Gastroesophageal sphincter (tissue), 4 donors: ENCODE measurements at regions not wholly inside any gene's neighbourhood (a gene's known extent, or its start where the extent isn't known, plus 50 kb on each side); places are given as distances from the start of the nearest gene placed in this dataset.

Experiments used
- ATAC-seq: fragments of 150-250 bp; one replicate; pipeline ENCODE4 v1.9.1; 2016; ENCODE audit warnings: mild to moderate bottlenecking, moderate library complexity
- H3K27ac ChIP-seq, 4 donors: fragments of 200-600 bp; sonication (generic) in 3 of 4; 1 replicate in 3 of 4; 2 replicates in 1 of 4; pipeline ENCODE4 v1.5.1; 2016 to 2019
- H3K27me3 ChIP-seq: fragments of 200-600 bp; sonication (generic); one replicate; pipeline ENCODE4 v1.5.1; 2019
- H3K36me3 ChIP-seq, 2 donors: fragments of 200-600 bp; sonication (generic); one replicate each; pipeline ENCODE4 v1.5.1; 2019; ENCODE audit warnings: control low read depth in 1 of 2
- H3K4me1 ChIP-seq, 3 donors: fragments of 200-600 bp; sonication (generic); 1 replicate in 2 of 3; 2 replicates in 1 of 3; pipeline ENCODE4 v1.5.1; 2016 to 2019; ENCODE audit warnings: control low read depth in 2 of 3
- H3K4me3 ChIP-seq, 2 donors: fragments of 200-600 bp; sonication (generic); one replicate each; pipeline ENCODE4 v1.5.1; 2019; ENCODE audit warnings: mild to moderate bottlenecking in 1 of 2, moderate library complexity in 1 of 2
- H3K9me3 ChIP-seq, 3 donors: fragments of 200-600 bp; sonication (generic); one replicate each; pipeline ENCODE4 v1.5.1; 2017 to 2019; ENCODE audit warnings: control low read depth in 2 of 3
- EP300 ChIP-seq: sonication (generic); formaldehyde crosslinking; IDR thresholded peaks from one replicate; pipeline ENCODE4 v1.6.1; 2017; ENCODE audit warnings: antibody characterized with exemption, mild to moderate bottlenecking
- POLR2A ChIP-seq, 2 donors: fragments of 450-650 bp; IDR thresholded peaks; one replicate each; pipeline ENCODE4 v1.6.1; 2017; ENCODE audit warnings: antibody characterized with exemption in 2 of 2, mild to moderate bottlenecking in 2 of 2, moderate library complexity in 1 of 2
- POLR2AphosphoS5 ChIP-seq: sonication (generic); formaldehyde crosslinking; IDR thresholded peaks from one replicate; pipeline ENCODE4 v1.6.1; 2017; ENCODE audit warnings: antibody characterized with exemption
- WGBS, 2 donors: methylation state at CpG; one replicate each; pipeline ENCODE4 v1.1.5; 2018; ENCODE audit warnings: low coverage in 1 of 2; 5-methylcytosine and 5-hydroxymethylcytosine counted together
- TF ChIP-seq, protein P1 (sequence below), 4 experiments: fragments of 200-600 bp in 2 of 4; fragments of 450-650 bp in 2 of 4; sonication (generic) in 1 of 4; IDR thresholded peaks; one replicate each; pipeline ENCODE4 v1.5.1; 2017 to 2019; ENCODE audit warnings: antibody characterized with exemption in 4 of 4, mild to moderate bottlenecking in 2 of 4, moderate library complexity in 2 of 4

DNA sequence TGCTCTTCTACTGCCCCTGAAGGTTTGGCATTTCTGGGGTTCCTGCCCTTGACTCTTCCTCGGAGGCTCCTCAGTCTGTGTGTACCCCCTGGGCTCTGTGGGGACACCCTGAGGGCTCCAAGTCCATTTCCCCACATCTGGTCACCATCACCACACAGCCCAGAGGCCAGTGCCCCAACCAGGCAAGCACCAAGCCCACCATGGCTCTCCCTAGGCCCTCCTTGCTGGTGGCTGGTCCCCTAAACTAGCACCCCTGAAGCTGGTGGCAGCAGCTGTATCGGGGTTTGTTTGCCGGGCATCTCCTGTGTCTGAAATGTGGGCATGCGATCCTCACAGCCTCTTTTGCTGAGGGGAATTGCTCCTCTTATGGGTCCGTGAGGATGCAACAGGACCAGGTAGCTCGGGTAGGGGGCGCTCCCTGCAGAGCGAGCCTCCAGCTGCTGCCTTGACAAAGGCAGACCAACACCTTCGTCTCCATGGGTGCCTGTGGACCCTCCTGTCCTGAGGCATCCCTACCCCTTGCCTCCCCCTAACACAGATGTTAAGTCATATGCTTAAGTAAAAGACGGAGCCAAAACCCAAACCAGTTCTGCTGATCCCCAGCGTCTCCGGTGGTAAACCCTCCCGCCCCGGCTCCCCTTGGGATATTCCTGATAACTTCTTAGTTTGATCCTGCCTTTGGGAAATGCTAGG lies 138.9 kb upstream of the IRX4 start:
- ATAC-seq = no peak
- 92 to 96% methylated on average over 2 to 10 of the region's 14 CpGs for WGBS, 2 donors
- Histone ChIP-seq H3K9me3 (peaks cover 0 to 6% (median 0%) of the 10 kb centered on the region in 3 donors), H3K36me3 (no peaks in the 10 kb centered on the region), H3K27me3 (peaks cover 10% of the 10 kb centered on the region), H3K4me1 (no peaks in the 10 kb centered on the region), H3K4me3 (no peak overlapping the region), H3K27ac (no peak overlapping the region)
- TF ChIP-seq, protein P1, sequence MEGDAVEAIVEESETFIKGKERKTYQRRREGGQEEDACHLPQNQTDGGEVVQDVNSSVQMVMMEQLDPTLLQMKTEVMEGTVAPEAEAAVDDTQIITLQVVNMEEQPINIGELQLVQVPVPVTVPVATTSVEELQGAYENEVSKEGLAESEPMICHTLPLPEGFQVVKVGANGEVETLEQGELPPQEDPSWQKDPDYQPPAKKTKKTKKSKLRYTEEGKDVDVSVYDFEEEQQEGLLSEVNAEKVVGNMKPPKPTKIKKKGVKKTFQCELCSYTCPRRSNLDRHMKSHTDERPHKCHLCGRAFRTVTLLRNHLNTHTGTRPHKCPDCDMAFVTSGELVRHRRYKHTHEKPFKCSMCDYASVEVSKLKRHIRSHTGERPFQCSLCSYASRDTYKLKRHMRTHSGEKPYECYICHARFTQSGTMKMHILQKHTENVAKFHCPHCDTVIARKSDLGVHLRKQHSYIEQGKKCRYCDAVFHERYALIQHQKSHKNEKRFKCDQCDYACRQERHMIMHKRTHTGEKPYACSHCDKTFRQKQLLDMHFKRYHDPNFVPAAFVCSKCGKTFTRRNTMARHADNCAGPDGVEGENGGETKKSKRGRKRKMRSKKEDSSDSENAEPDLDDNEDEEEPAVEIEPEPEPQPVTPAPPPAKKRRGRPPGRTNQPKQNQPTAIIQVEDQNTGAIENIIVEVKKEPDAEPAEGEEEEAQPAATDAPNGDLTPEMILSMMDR (IDR thresholded peaks at IDR 0.05) = no peak
- TF ChIP-seq POLR2AphosphoS5 (no peak), POLR2A (IDR thresholded peaks at IDR 0.05) (no peak)

DNA sequence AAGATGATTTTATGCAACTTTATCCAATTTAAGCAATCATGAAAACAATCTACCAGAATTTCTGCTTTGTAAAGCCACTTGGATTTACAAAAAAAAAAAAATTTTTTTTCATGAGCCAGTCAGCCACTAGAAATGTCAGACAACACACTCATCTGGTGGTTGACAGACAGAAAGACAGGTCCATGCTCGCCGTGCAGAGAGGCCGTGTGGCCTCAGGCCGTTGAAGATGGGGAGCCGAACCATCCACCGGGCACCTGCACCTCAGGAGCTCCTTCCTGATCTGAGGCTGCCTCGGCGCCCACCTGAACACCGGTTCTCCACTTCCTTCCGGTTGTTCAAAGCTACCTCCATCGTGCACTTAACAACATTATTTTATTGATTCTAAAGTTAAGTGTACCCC lies 138.0 kb upstream of the IRX4 start:
- H3K4me3 ChIP-seq = no peak overlapping the region
- peaks cover 10% of the 10 kb centered on the region for H3K27me3 ChIP-seq
- no peak for ATAC-seq
- H3K36me3 ChIP-seq = no peaks in the 10 kb centered on the region
- 86 to 90% methylated on average over 5 to 11 of the region's 11 CpGs for WGBS, 2 donors
- TF ChIP-seq POLR2A (IDR thresholded peaks at IDR 0.05) (no peak), POLR2AphosphoS5 (no peak), EP300 (no peak)
- TF ChIP-seq, protein P1 (IDR thresholded peaks at IDR 0.05) = no peak
- H3K9me3 ChIP-seq = peaks cover 0 to 6% (median 0%) of the 10 kb centered on the region in 3 donors
- no peaks in the 10 kb centered on the region for H3K4me1 ChIP-seq
- H3K27ac ChIP-seq = no peak overlapping the region

DNA sequence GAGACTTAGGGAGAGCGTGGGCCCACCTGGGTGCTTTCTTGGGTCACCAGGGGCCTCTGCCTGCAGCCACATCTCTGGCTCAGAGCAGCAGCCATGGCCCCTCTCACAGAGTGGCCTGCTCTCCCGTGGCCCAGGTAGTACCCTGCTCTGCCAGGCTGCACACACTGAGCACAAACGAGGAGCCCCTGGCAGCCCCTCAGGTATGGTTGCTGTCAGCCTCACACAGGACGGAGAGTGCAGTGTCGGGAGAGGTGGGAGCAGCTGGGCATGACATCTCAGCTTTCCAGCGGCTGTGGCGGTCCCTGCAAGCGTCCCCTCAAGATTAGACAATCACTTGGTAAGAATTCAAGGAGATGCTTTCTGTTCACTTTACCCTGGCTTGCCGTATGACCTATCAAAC lies 137.0 kb upstream of the IRX4 start:
- 78 to 100% methylated on average over 1 of the region's 9 CpGs for WGBS, 2 donors
- no peak for ATAC-seq

DNA sequence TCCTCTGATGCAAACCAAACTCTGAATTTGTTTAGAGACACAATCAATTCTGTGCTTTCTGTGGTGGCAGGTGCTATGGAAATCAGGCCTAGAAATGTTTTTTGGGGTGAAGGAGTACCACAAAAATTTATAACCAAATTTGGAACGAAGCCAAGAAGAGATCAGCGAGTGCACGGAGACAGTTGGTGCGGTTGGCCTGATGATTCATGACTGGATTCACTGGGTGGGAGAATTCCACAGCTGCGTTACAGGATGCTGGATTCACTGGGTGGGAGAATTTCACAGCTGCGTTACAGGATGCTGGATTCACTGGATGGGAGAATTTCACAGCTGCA lies 135.6 kb upstream of the IRX4 start:
- Histone ChIP-seq H3K4me3 (no peak overlapping the region), H3K36me3 (no peaks in the 10 kb centered on the region), H3K9me3 (no peaks in the 10 kb centered on the region), H3K27ac (no peak overlapping the region), H3K4me1 (no peaks in the 10 kb centered on the region), H3K27me3 (peaks cover 10% of the 10 kb centered on the region)
- TF ChIP-seq POLR2AphosphoS5 (no peak), POLR2A (IDR thresholded peaks at IDR 0.05) (no peak), EP300 (no peak)
- TF ChIP-seq, protein P1 (IDR thresholded peaks at IDR 0.05) = no peak
- ATAC-seq = no peak
- 21 to 35% methylated on average over 5 to 6 of the region's 6 CpGs for WGBS, 2 donors

More for the DNA sequence above, 137.0 kb upstream of the IRX4 start:
- H3K9me3 ChIP-seq = peaks cover 0 to under 1% (median 0%) of the 10 kb centered on the region in 3 donors
- no peak overlapping the region for H3K27ac ChIP-seq
- H3K27me3 ChIP-seq = peaks cover 10% of the 10 kb centered on the region
- no peaks in the 10 kb centered on the region for H3K4me1 ChIP-seq
- no peak for TF ChIP-seq POLR2A (IDR thresholded peaks at IDR 0.05)
- TF ChIP-seq, protein P1 (IDR thresholded peaks at IDR 0.05) = no peak
- TF ChIP-seq EP300 = no peak
- no peaks in the 10 kb centered on the region for H3K36me3 ChIP-seq
- H3K4me3 ChIP-seq = no peak overlapping the region

DNA sequence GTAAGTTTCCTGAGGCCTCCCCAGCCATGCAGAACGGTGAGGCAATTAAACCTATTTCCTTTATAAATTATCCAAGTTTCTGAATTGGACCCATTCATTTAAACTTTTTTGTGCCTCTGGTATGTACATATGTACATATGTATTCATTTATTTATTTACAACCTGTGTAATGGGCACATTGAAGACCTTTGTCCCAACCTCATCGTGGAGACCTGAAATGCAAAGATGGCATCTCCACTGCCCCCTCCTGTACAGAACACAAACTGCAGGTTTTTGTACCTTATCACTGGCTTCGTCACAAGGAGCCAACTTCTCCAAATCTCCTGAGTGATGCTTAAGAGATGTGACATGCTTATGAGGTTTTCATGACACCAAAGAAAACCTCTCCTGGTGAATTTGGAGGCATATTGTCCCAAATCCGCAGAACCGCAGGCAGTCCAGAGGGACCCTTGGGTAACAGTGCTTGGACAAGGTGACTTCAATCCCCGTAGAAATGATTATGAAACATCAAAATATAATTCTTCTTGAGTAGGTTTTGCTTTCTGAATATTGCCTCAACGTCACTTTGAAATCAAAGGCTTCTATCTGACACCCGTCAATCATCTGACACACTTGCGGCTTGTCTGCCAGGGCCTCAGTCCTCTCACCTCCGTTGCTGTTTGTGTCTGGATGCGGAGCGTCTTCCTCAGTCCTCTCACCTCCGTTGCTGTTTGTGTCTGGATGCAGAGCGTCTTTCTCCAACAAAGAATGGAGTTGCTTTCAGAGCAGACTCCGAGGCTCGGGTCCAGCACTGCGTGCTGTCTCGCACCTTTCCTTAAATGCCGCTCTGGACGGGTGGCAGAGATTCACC lies 135.0 kb upstream of the IRX4 start:
- TF ChIP-seq POLR2A (IDR thresholded peaks at IDR 0.05) = no peak
- TF ChIP-seq EP300 = no peak
- TF ChIP-seq, protein P1 (IDR thresholded peaks at IDR 0.05) = peak in 1 of 4 experiments; percentile 37
- no peak for TF ChIP-seq POLR2AphosphoS5
- Histone ChIP-seq H3K4me1 (no peaks in the 10 kb centered on the region), H3K36me3 (no peaks in the 10 kb centered on the region), H3K9me3 (no peaks in the 10 kb centered on the region), H3K27me3 (peaks cover 10% of the 10 kb centered on the region), H3K27ac (no peak overlapping the region), H3K4me3 (no peak overlapping the region)
- no peak for ATAC-seq
- 69 to 83% methylated on average over 11 to 13 of the region's 20 CpGs for WGBS, 2 donors
